ENCODE measurements at regions not wholly inside any gene's neighbourhood (a gene's known extent, or its start where the extent isn't known, plus 50 kb on each side); places are given as distances from the start of the nearest gene placed in this dataset.

DNA sequence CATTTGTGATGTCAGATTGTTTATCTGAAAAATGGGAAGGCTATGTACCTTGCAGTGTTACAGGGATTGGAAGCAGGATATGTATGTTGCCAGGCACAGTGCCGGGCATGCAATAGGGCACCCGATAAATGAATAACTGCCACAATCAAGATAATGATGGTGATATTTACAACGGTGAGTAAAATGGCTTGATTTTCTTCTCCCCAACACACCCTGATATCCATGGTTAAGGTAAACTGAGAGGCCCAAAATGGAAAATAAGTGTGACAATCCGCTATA, 108.3 kb downstream of the CYP26A1 start:
- TF ChIP-seq, protein P1, sequence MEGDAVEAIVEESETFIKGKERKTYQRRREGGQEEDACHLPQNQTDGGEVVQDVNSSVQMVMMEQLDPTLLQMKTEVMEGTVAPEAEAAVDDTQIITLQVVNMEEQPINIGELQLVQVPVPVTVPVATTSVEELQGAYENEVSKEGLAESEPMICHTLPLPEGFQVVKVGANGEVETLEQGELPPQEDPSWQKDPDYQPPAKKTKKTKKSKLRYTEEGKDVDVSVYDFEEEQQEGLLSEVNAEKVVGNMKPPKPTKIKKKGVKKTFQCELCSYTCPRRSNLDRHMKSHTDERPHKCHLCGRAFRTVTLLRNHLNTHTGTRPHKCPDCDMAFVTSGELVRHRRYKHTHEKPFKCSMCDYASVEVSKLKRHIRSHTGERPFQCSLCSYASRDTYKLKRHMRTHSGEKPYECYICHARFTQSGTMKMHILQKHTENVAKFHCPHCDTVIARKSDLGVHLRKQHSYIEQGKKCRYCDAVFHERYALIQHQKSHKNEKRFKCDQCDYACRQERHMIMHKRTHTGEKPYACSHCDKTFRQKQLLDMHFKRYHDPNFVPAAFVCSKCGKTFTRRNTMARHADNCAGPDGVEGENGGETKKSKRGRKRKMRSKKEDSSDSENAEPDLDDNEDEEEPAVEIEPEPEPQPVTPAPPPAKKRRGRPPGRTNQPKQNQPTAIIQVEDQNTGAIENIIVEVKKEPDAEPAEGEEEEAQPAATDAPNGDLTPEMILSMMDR (IDR thresholded peaks at IDR 0.05): no peak
- Mint-ChIP-seq H3K27ac (ENCODE audit: unreplicated experiment) (no peak overlapping the region), H3K9me3 (ENCODE audit: unreplicated experiment) (peaks cover 4% of the 10 kb centered on the region), H3K4me3 (ENCODE audit: unreplicated experiment) (no peak overlapping the region), H3K36me3 (ENCODE audit: unreplicated experiment) (no peaks in the 10 kb centered on the region), H3K4me1 (ENCODE audit: unreplicated experiment) (no peaks in the 10 kb centered on the region), H3K27me3 (ENCODE audit: unreplicated experiment) (peaks cover 19% of the 10 kb centered on the region)
- DNase-seq (ENCODE audit: extremely low spot score, unreplicated experiment): no peak

DNA sequence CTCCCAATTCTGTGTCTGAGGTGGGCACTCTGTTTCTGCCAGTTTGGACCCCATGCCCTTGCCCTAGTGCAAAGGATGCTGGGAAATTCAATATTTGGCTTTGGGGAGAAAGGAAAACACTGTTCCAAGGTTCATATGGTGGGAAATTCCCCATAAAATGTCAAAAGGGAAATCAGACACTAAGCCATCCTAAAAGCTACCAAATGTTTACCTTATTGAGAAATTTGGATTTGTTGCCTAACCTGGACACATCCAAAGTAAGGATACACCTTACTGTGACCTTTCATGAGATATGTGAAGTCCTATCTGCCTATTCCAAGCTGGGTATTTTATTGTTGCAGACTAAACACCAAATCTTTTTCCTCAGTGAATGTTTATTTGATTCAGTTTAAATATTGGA, 109.1 kb downstream of the CYP26A1 start:
- Mint-ChIP-seq H3K36me3 (ENCODE audit: unreplicated experiment) (no peaks in the 10 kb centered on the region), H3K9me3 (ENCODE audit: unreplicated experiment) (peaks cover 4% of the 10 kb centered on the region), H3K4me3 (ENCODE audit: unreplicated experiment) (no peak overlapping the region), H3K27ac (ENCODE audit: unreplicated experiment) (no peak overlapping the region), H3K27me3 (ENCODE audit: unreplicated experiment) (peaks cover 24% of the 10 kb centered on the region), H3K4me1 (ENCODE audit: unreplicated experiment) (no peaks in the 10 kb centered on the region)
- TF ChIP-seq, protein P1 (IDR thresholded peaks at IDR 0.05): no peak
- DNase-seq (ENCODE audit: extremely low spot score, unreplicated experiment): no peak

DNA sequence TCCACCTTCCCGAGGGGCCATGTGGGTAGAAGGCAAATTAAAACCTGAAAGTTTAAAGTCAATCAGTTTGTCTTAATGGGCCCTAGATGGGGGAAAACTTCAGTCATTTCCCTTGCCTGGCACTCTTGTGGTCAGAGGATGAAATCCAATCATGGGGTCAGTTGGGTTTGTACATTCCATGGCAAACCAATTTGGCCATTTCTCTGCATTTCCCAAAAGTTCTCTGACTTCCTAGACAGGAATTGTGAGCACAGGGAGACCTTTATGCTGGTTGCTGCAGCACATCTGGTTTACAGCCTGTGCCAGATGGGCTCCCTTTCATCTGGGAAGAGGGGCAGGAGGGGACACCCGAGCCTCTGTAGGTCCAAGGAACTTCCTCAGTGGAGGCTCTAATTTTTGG, 113.0 kb downstream of the CYP26A1 start:
- DNase-seq (ENCODE audit: extremely low spot score, unreplicated experiment): no peak
- H3K36me3 Mint-ChIP-seq (ENCODE audit: unreplicated experiment): no peaks in the 10 kb centered on the region
- H3K27ac Mint-ChIP-seq (ENCODE audit: unreplicated experiment): no peak overlapping the region
- peaks cover 30% of the 10 kb centered on the region for H3K27me3 Mint-ChIP-seq (ENCODE audit: unreplicated experiment)
- H3K9me3 Mint-ChIP-seq (ENCODE audit: unreplicated experiment): peaks cover 4% of the 10 kb centered on the region
- H3K4me1 Mint-ChIP-seq (ENCODE audit: unreplicated experiment): peaks cover 3% of the 10 kb centered on the region
- H3K4me3 Mint-ChIP-seq (ENCODE audit: unreplicated experiment): no peak overlapping the region
- TF ChIP-seq, protein P1 (IDR thresholded peaks at IDR 0.05): no peak

DNA sequence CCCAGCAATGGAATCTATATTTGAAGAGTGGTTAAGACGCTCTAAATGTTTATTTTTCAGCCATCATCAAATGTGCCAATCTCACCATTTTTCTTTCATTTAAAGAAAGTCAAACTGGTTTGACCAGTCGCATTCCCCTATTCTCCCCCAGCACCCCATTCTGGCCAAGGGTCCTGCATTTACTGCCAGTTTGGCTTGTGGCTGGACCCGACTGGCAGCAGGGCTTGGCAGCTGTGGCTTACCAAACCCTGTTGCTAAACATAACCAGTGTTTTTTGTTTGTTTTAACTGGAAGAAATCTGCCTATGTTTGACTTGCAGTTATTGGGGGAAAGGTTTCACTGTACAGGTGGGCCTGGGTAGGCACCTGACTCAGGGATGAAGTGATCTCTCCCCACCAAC, 116.3 kb downstream of the CYP26A1 start:
- Mint-ChIP-seq H3K9me3 (ENCODE audit: unreplicated experiment) (no peaks in the 10 kb centered on the region), H3K4me3 (ENCODE audit: unreplicated experiment) (no peak overlapping the region), H3K4me1 (ENCODE audit: unreplicated experiment) (peaks cover 7% of the 10 kb centered on the region), H3K27me3 (ENCODE audit: unreplicated experiment) (peaks cover 37% of the 10 kb centered on the region), H3K36me3 (ENCODE audit: unreplicated experiment) (no peaks in the 10 kb centered on the region), H3K27ac (ENCODE audit: unreplicated experiment) (no peak overlapping the region)
- TF ChIP-seq, protein P1 (IDR thresholded peaks at IDR 0.05): no peak
- DNase-seq (ENCODE audit: extremely low spot score, unreplicated experiment): no peak

DNA sequence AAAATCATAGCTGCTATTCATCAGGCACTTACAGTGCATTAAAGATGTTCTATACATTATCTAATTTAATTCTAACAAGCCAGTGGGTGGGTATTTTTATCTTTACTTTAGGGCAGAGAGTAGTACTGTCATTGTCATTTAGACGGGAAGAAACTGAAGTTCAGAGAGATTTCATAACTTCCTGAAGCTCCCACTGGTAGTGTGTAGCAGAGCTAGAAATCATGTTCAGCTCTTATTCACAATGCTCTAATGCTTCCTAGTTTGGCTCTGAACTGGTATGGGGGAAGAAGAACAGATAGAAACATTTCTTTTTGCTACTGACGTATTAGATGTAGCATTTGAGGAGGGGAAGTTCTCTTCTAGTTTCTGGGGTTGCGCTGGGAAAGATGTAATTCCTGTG, 116.7 kb downstream of the CYP26A1 start:
- TF ChIP-seq, protein P1 (IDR thresholded peaks at IDR 0.05): no peak
- Mint-ChIP-seq H3K4me1 (ENCODE audit: unreplicated experiment) (peaks cover 7% of the 10 kb centered on the region), H3K27ac (ENCODE audit: unreplicated experiment) (no peak overlapping the region), H3K4me3 (ENCODE audit: unreplicated experiment) (no peak overlapping the region), H3K36me3 (ENCODE audit: unreplicated experiment) (no peaks in the 10 kb centered on the region), H3K27me3 (ENCODE audit: unreplicated experiment) (peaks cover 34% of the 10 kb centered on the region), H3K9me3 (ENCODE audit: unreplicated experiment) (no peaks in the 10 kb centered on the region)
- DNase-seq (ENCODE audit: extremely low spot score, unreplicated experiment): no peak
